Skeletal muscle cell (primary cell): ENCODE measurements at regions not wholly inside any gene's neighbourhood (a gene's known extent, or its start where the extent isn't known, plus 50 kb on each side); places are given as distances from the start of the nearest gene placed in this dataset.

ENCODE experiments used
- DNase-seq: peaks from one replicate; pipeline ENCODE4 v3.0.0-alpha.2; 2010; ENCODE audit warnings: low read depth
- H3K4me3 ChIP-seq: 2 replicates; pipeline ENCODE4 v1.5.1; 2011; ENCODE audit warnings: low read depth, mild to moderate bottlenecking, control low read depth, low read length, moderate library complexity

- no peak overlapping the region for H3K4me3 ChIP-seq
- peak; percentile 80 for DNase-seq
Measured at GRCh38 chr3:31166249-31166885, 271.9 kb upstream of the GADL1 start.

GRCh38 chr3:31167666-31168065 lies 273.2 kb upstream of the GADL1 start:
- H3K4me3 ChIP-seq = no peak overlapping the region
- DNase-seq = no peak

- H3K4me3 ChIP-seq = no peak overlapping the region
- peak; percentile 78 for DNase-seq
Measured at GRCh38 chr3:31170932-31171670, 276.6 kb upstream of the GADL1 start.

GRCh38 chr3:31172336-31172735 lies 277.9 kb upstream of the GADL1 start:
- no peak overlapping the region for H3K4me3 ChIP-seq
- no peak for DNase-seq

- no peak for DNase-seq
- no peak overlapping the region for H3K4me3 ChIP-seq
Measured at GRCh38 chr3:31173118-31173718, 278.8 kb upstream of the GADL1 start.

GRCh38 chr3:31174079-31174478 lies 279.6 kb upstream of the GADL1 start:
- no peak overlapping the region for H3K4me3 ChIP-seq
- no peak for DNase-seq

- DNase-seq = no peak
- H3K4me3 ChIP-seq = no peak overlapping the region
Measured at GRCh38 chr3:31176045-31176444, 281.6 kb upstream of the GADL1 start.

- no peak for DNase-seq
- no peak overlapping the region for H3K4me3 ChIP-seq
Measured at GRCh38 chr3:31178467-31178866, 284.0 kb upstream of the GADL1 start.

GRCh38 chr3:31179768-31180167 lies 285.3 kb upstream of the GADL1 start:
- no peak for DNase-seq
- no peak overlapping the region for H3K4me3 ChIP-seq

- DNase-seq = no peak
- no peak overlapping the region for H3K4me3 ChIP-seq
Measured at GRCh38 chr3:31180274-31180673, 285.8 kb upstream of the GADL1 start.

- DNase-seq = no peak
- no peak overlapping the region for H3K4me3 ChIP-seq
Measured at GRCh38 chr3:31181661-31182060, 287.2 kb upstream of the GADL1 start.

GRCh38 chr3:31182661-31183060 lies 288.2 kb upstream of the GADL1 start:
- no peak overlapping the region for H3K4me3 ChIP-seq
- no peak for DNase-seq

- DNase-seq = no peak
- H3K4me3 ChIP-seq = no peak overlapping the region
Measured at GRCh38 chr3:31184261-31185061, 290.0 kb upstream of the GADL1 start.

GRCh38 chr3:31185062-31185357 lies 290.5 kb upstream of the GADL1 start:
- H3K4me3 ChIP-seq = no peak overlapping the region
- DNase-seq = peak; percentile 24

GRCh38 chr3:31186041-31186440 lies 291.6 kb upstream of the GADL1 start:
- no peak overlapping the region for H3K4me3 ChIP-seq

GRCh38 chr3:31187380-31187779 lies 292.9 kb upstream of the GADL1 start:
- DNase-seq = no peak
- no peak overlapping the region for H3K4me3 ChIP-seq

More at GRCh38 chr3:31186041-31186440, 291.6 kb upstream of the GADL1 start:
- no peak for DNase-seq

- no peak overlapping the region for H3K4me3 ChIP-seq
- DNase-seq = no peak
Measured at GRCh38 chr3:31188112-31188511, 293.7 kb upstream of the GADL1 start.

- H3K4me3 ChIP-seq = no peak overlapping the region
- DNase-seq = no peak
Measured at GRCh38 chr3:31189330-31189729, 294.9 kb upstream of the GADL1 start.

GRCh38 chr3:31189971-31190370 lies 295.5 kb upstream of the GADL1 start:
- DNase-seq = no peak
- no peak overlapping the region for H3K4me3 ChIP-seq

GRCh38 chr3:31191354-31191753 lies 296.9 kb upstream of the GADL1 start:
- no peak overlapping the region for H3K4me3 ChIP-seq

More at GRCh38 chr3:31191354-31191753, 296.9 kb upstream of the GADL1 start:
- DNase-seq = no peak
